ENCODE measurements at regions not wholly inside any gene's neighbourhood (a gene's known extent, or its start where the extent isn't known, plus 50 kb on each side); places are given as distances from the start of the nearest gene placed in this dataset.

GRCh38 chr13:30359991-30360390 is 52.6 kb upstream of the KATNAL1 start:
- peaks cover 2% of the 10 kb centered on the region; the same call in 1 of the 2 replicates for H3K36me3 ChIP-seq (ENCODE audit: control insufficient read depth, insufficient read depth, low read length)
- no peak for DNase-seq (ENCODE audit: extremely low read depth, insufficient read length)
- TF ChIP-seq CTCF (IDR thresholded peaks at IDR 0.05; ENCODE audit: insufficient read depth, low read length, poor library complexity, severe bottlenecking) = no peak
- no peak overlapping the region for H3K4me3 ChIP-seq (replicated peaks; ENCODE audit: low read depth, low read length)
- no peaks in the 10 kb centered on the region for H3K27me3 ChIP-seq (replicated peaks; ENCODE audit: control insufficient read depth, insufficient read depth, low read length)

- DNase-seq (ENCODE audit: extremely low read depth, insufficient read length) = no peak
- H3K27me3 ChIP-seq (replicated peaks; ENCODE audit: control insufficient read depth, insufficient read depth, low read length) = no peaks in the 10 kb centered on the region
- no peak for TF ChIP-seq CTCF (IDR thresholded peaks at IDR 0.05; ENCODE audit: insufficient read depth, low read length, poor library complexity, severe bottlenecking)
- H3K4me3 ChIP-seq (replicated peaks; ENCODE audit: low read depth, low read length) = no peak overlapping the region
- H3K36me3 ChIP-seq (ENCODE audit: control insufficient read depth, insufficient read depth, low read length) = peaks cover 2% of the 10 kb centered on the region; the same call in 1 of the 2 replicates
Measured at GRCh38 chr13:30360586-30360985, 53.2 kb upstream of the KATNAL1 start.

- no peak overlapping the region for H3K4me3 ChIP-seq (replicated peaks; ENCODE audit: low read depth, low read length)
- TF ChIP-seq CTCF (IDR thresholded peaks at IDR 0.05; ENCODE audit: insufficient read depth, low read length, poor library complexity, severe bottlenecking) = no peak
- H3K36me3 ChIP-seq (ENCODE audit: control insufficient read depth, insufficient read depth, low read length) = peaks cover 2% of the 10 kb centered on the region; the same call in 1 of the 2 replicates
- H3K27me3 ChIP-seq (replicated peaks; ENCODE audit: control insufficient read depth, insufficient read depth, low read length) = no peaks in the 10 kb centered on the region
- DNase-seq (ENCODE audit: extremely low read depth, insufficient read length) = no peak
Measured at GRCh38 chr13:30362005-30362788, 54.8 kb upstream of the KATNAL1 start.

- no peak for DNase-seq (ENCODE audit: extremely low read depth, insufficient read length)
- H3K4me3 ChIP-seq (replicated peaks; ENCODE audit: low read depth, low read length) = no peak overlapping the region
- no peak for TF ChIP-seq CTCF (IDR thresholded peaks at IDR 0.05; ENCODE audit: insufficient read depth, low read length, poor library complexity, severe bottlenecking)
Measured at GRCh38 chr13:30362869-30363268, 55.5 kb upstream of the KATNAL1 start.

GRCh38 chr13:30363725-30364124 is 56.4 kb upstream of the KATNAL1 start:
- no peaks in the 10 kb centered on the region for H3K27me3 ChIP-seq (replicated peaks; ENCODE audit: control insufficient read depth, insufficient read depth, low read length)
- TF ChIP-seq CTCF (IDR thresholded peaks at IDR 0.05; ENCODE audit: insufficient read depth, low read length, poor library complexity, severe bottlenecking) = no peak
- H3K36me3 ChIP-seq (ENCODE audit: control insufficient read depth, insufficient read depth, low read length) = peaks cover 3% of the 10 kb centered on the region; the same call in 1 of the 2 replicates
- no peak for DNase-seq (ENCODE audit: extremely low read depth, insufficient read length)
- no peak overlapping the region for H3K4me3 ChIP-seq (replicated peaks; ENCODE audit: low read depth, low read length)

More at GRCh38 chr13:30362869-30363268, 55.5 kb upstream of the KATNAL1 start:
- no peaks in the 10 kb centered on the region for H3K27me3 ChIP-seq (replicated peaks; ENCODE audit: control insufficient read depth, insufficient read depth, low read length)
- H3K36me3 ChIP-seq (ENCODE audit: control insufficient read depth, insufficient read depth, low read length) = peaks cover 3% of the 10 kb centered on the region; the same call in 1 of the 2 replicates

Measured in GM06990 (cell line).